ENCODE measurements at regions not wholly inside any gene's neighbourhood (a gene's known extent, or its start where the extent isn't known, plus 50 kb on each side); places are given as distances from the start of the nearest gene placed in this dataset.

GRCh38 chr7:142698429-142698828, 50.8 kb upstream of the PRSS1 start:
- H3K9me3 ChIP-seq (ENCODE audit: control insufficient read depth, low read length) = no peaks in the 10 kb centered on the region
- no peaks in the 10 kb centered on the region for H3K36me3 ChIP-seq (ENCODE audit: control insufficient read depth, insufficient read depth, low read length)
- H3K9ac ChIP-seq (ENCODE audit: low read length) = no peak overlapping the region
- H3K4me1 ChIP-seq (ENCODE audit: control insufficient read depth, insufficient read depth, low read length) = no peaks in the 10 kb centered on the region
- no peak overlapping the region for H3K4me3 ChIP-seq (ENCODE audit: low read length)
- no peaks in the 10 kb centered on the region for H3K27me3 ChIP-seq (ENCODE audit: control insufficient read depth, insufficient read depth, low read length)

- no peaks in the 10 kb centered on the region for H3K36me3 ChIP-seq (ENCODE audit: control insufficient read depth, insufficient read depth, low read length)
- no peak overlapping the region for H3K9ac ChIP-seq (ENCODE audit: low read length)
- no peaks in the 10 kb centered on the region for H3K4me1 ChIP-seq (ENCODE audit: control insufficient read depth, insufficient read depth, low read length)
- H3K27me3 ChIP-seq (ENCODE audit: control insufficient read depth, insufficient read depth, low read length) = no peaks in the 10 kb centered on the region
- no peaks in the 10 kb centered on the region for H3K9me3 ChIP-seq (ENCODE audit: control insufficient read depth, low read length)
- H3K4me3 ChIP-seq (ENCODE audit: low read length) = no peak overlapping the region
These were observed 52.0 kb upstream of the PRSS1 start for GRCh38 chr7:142697270-142697669.

- Histone ChIP-seq H3K27me3 (ENCODE audit: control insufficient read depth, insufficient read depth, low read length) (no peaks in the 10 kb centered on the region), H3K4me3 (ENCODE audit: low read length) (no peak overlapping the region), H3K9me3 (ENCODE audit: control insufficient read depth, low read length) (no peaks in the 10 kb centered on the region), H3K9ac (ENCODE audit: low read length) (no peak overlapping the region), H3K4me1 (ENCODE audit: control insufficient read depth, insufficient read depth, low read length) (no peaks in the 10 kb centered on the region), H3K36me3 (ENCODE audit: control insufficient read depth, insufficient read depth, low read length) (no peaks in the 10 kb centered on the region)
These were observed 52.7 kb upstream of the PRSS1 start for GRCh38 chr7:142696456-142697179.

- Histone ChIP-seq H3K36me3 (ENCODE audit: control insufficient read depth, insufficient read depth, low read length) (no peaks in the 10 kb centered on the region), H3K4me3 (ENCODE audit: low read length) (no peak overlapping the region), H3K27me3 (ENCODE audit: control insufficient read depth, insufficient read depth, low read length) (no peaks in the 10 kb centered on the region), H3K9ac (ENCODE audit: low read length) (no peak overlapping the region), H3K9me3 (ENCODE audit: control insufficient read depth, low read length) (no peaks in the 10 kb centered on the region), H3K4me1 (ENCODE audit: control insufficient read depth, insufficient read depth, low read length) (no peaks in the 10 kb centered on the region)
These were observed 55.4 kb upstream of the PRSS1 start for GRCh38 chr7:142693911-142694310.

- Histone ChIP-seq H3K9me3 (ENCODE audit: control insufficient read depth, low read length) (no peaks in the 10 kb centered on the region), H3K4me1 (ENCODE audit: control insufficient read depth, insufficient read depth, low read length) (no peaks in the 10 kb centered on the region), H3K36me3 (ENCODE audit: control insufficient read depth, insufficient read depth, low read length) (no peaks in the 10 kb centered on the region), H3K9ac (ENCODE audit: low read length) (no peak overlapping the region), H3K4me3 (ENCODE audit: low read length) (no peak overlapping the region), H3K27me3 (ENCODE audit: control insufficient read depth, insufficient read depth, low read length) (no peaks in the 10 kb centered on the region)
These were observed 58.6 kb upstream of the PRSS1 start for GRCh38 chr7:142690554-142691182.

GRCh38 chr7:142689439-142690120, 59.7 kb upstream of the PRSS1 start:
- H3K27me3 ChIP-seq (ENCODE audit: control insufficient read depth, insufficient read depth, low read length) = no peaks in the 10 kb centered on the region
- no peak overlapping the region for H3K9ac ChIP-seq (ENCODE audit: low read length)
- no peak overlapping the region for H3K4me3 ChIP-seq (ENCODE audit: low read length)
- H3K9me3 ChIP-seq (ENCODE audit: control insufficient read depth, low read length) = no peaks in the 10 kb centered on the region
- no peaks in the 10 kb centered on the region for H3K4me1 ChIP-seq (ENCODE audit: control insufficient read depth, insufficient read depth, low read length)
- H3K36me3 ChIP-seq (ENCODE audit: control insufficient read depth, insufficient read depth, low read length) = no peaks in the 10 kb centered on the region

GRCh38 chr7:142685877-142686508, 63.3 kb upstream of the PRSS1 start:
- Histone ChIP-seq H3K9me3 (ENCODE audit: control insufficient read depth, low read length) (no peaks in the 10 kb centered on the region), H3K4me1 (ENCODE audit: control insufficient read depth, insufficient read depth, low read length) (no peaks in the 10 kb centered on the region), H3K27me3 (ENCODE audit: control insufficient read depth, insufficient read depth, low read length) (no peaks in the 10 kb centered on the region), H3K36me3 (ENCODE audit: control insufficient read depth, insufficient read depth, low read length) (no peaks in the 10 kb centered on the region), H3K4me3 (ENCODE audit: low read length) (no peak overlapping the region), H3K9ac (ENCODE audit: low read length) (no peak overlapping the region)

- Histone ChIP-seq H3K9ac (ENCODE audit: low read length) (no peak overlapping the region), H3K27me3 (ENCODE audit: control insufficient read depth, insufficient read depth, low read length) (no peaks in the 10 kb centered on the region), H3K4me1 (ENCODE audit: control insufficient read depth, insufficient read depth, low read length) (no peaks in the 10 kb centered on the region), H3K9me3 (ENCODE audit: control insufficient read depth, low read length) (no peaks in the 10 kb centered on the region), H3K4me3 (ENCODE audit: low read length) (no peak overlapping the region), H3K36me3 (ENCODE audit: control insufficient read depth, insufficient read depth, low read length) (no peaks in the 10 kb centered on the region)
These were observed 67.8 kb upstream of the PRSS1 start for GRCh38 chr7:142681314-142682092.

- Histone ChIP-seq H3K9ac (ENCODE audit: low read length) (no peak overlapping the region), H3K4me3 (ENCODE audit: low read length) (no peak overlapping the region), H3K9me3 (ENCODE audit: control insufficient read depth, low read length) (no peaks in the 10 kb centered on the region), H3K36me3 (ENCODE audit: control insufficient read depth, insufficient read depth, low read length) (no peaks in the 10 kb centered on the region), H3K4me1 (ENCODE audit: control insufficient read depth, insufficient read depth, low read length) (no peaks in the 10 kb centered on the region), H3K27me3 (ENCODE audit: control insufficient read depth, insufficient read depth, low read length) (no peaks in the 10 kb centered on the region)
These were observed 77.8 kb upstream of the PRSS1 start for GRCh38 chr7:142671506-142671905.

- no peak overlapping the region for H3K4me3 ChIP-seq (ENCODE audit: low read length)
- no peaks in the 10 kb centered on the region for H3K36me3 ChIP-seq (ENCODE audit: control insufficient read depth, insufficient read depth, low read length)
- no peak overlapping the region for H3K9ac ChIP-seq (ENCODE audit: low read length)
- no peaks in the 10 kb centered on the region for H3K27me3 ChIP-seq (ENCODE audit: control insufficient read depth, insufficient read depth, low read length)
- no peaks in the 10 kb centered on the region for H3K9me3 ChIP-seq (ENCODE audit: control insufficient read depth, low read length)
- no peaks in the 10 kb centered on the region for H3K4me1 ChIP-seq (ENCODE audit: control insufficient read depth, insufficient read depth, low read length)
These were observed 78.8 kb upstream of the PRSS1 start for GRCh38 chr7:142670511-142670910.

- no peaks in the 10 kb centered on the region for H3K9me3 ChIP-seq (ENCODE audit: control insufficient read depth, low read length)
- no peaks in the 10 kb centered on the region for H3K27me3 ChIP-seq (ENCODE audit: control insufficient read depth, insufficient read depth, low read length)
- H3K4me1 ChIP-seq (ENCODE audit: control insufficient read depth, insufficient read depth, low read length) = no peaks in the 10 kb centered on the region
- H3K4me3 ChIP-seq (ENCODE audit: low read length) = no peak overlapping the region
- H3K36me3 ChIP-seq (ENCODE audit: control insufficient read depth, insufficient read depth, low read length) = no peaks in the 10 kb centered on the region
- H3K9ac ChIP-seq (ENCODE audit: low read length) = no peak overlapping the region
These were observed 80.1 kb upstream of the PRSS1 start for GRCh38 chr7:142669074-142669654.
